Mesodermal cell (in vitro differentiated cells): ENCODE measurements at regions not wholly inside any gene's neighbourhood (a gene's known extent, or its start where the extent isn't known, plus 50 kb on each side); places are given as distances from the start of the nearest gene placed in this dataset.

Experiments used
- H3K27ac ChIP-seq: 2 replicates; pipeline ENCODE4 v1.7.0; 2013; ENCODE audit warnings: mild to moderate bottlenecking, low read depth, low read length, moderate library complexity; ENCODE audit not compliant: severe bottlenecking
- H3K36me3 ChIP-seq: 2 replicates; pipeline ENCODE4 v1.7.1; 2013; ENCODE audit warnings: mild to moderate bottlenecking, low read length, moderate library complexity; ENCODE audit not compliant: control insufficient read depth, insufficient read depth
- H3K4me1 ChIP-seq: one replicate; pipeline ENCODE4 v1.7.1; 2013; ENCODE audit warnings: mild to moderate bottlenecking, low read length; ENCODE audit not compliant: insufficient read depth, control insufficient read depth, poor library complexity, severe bottlenecking
- H3K4me3 ChIP-seq: 2 replicates; pipeline ENCODE4 v1.7.0; 2013; ENCODE audit warnings: low read length, control low read depth, mild to moderate bottlenecking; ENCODE audit not compliant: insufficient read depth, poor library complexity, severe bottlenecking; ENCODE audit errors: extremely low read depth
- H3K9me3 ChIP-seq: 2 replicates; pipeline ENCODE4 v1.7.1; 2013; ENCODE audit warnings: mild to moderate bottlenecking, low read length, moderate library complexity; ENCODE audit not compliant: control insufficient read depth
- WGBS, 2 experiments: methylation state at CpG; one replicate each; pipeline ENCODE4 v1.1.5; 2013; ENCODE audit warnings: missing lambda C conversion rate in 2 of 2; ENCODE audit not compliant: insufficient coverage in 2 of 2; 5-methylcytosine and 5-hydroxymethylcytosine counted together

DNA sequence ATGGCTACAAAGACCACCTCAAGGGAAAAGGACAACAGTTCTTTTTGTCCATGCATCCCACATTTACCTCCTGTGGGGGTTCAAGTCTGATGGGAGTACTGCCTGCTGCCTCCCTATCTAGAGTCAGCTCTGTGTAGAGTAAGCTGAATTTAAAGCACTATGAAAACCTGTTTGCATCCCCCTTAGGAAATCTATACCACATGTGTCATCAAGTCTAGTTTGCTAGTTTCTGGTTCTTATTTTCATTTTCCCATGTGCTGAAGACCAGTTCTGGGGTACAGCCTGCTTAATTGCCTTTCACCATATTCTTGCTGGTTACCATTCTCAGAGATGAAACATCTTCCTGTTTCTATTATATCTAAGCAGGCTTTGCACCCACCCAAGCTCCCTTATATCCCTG, 470.3 kb downstream of the MBD2 start:
- no peaks in the 10 kb centered on the region for H3K9me3 ChIP-seq
- H3K27ac ChIP-seq: no peak overlapping the region
- no peaks in the 10 kb centered on the region for H3K4me1 ChIP-seq
- H3K36me3 ChIP-seq: no peaks in the 10 kb centered on the region
- H3K4me3 ChIP-seq: no peak overlapping the region

DNA sequence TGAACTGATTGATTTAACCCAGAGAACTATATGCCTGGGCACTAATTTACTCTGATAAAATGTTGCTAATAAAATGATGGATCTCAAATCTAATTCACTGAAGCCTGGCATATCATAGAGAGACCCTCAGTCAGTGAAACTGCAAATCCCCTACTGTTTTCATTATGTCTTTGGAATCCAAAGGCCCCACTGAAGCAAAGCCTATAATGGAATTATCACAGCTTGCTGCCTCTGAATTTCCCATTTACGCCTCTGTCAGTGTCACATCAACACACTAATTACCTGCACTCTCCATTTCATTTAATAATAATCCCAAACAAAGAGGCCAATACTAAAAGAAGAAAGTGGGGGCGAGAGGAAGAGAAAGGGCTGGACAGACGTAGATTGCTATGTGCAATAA, 470.9 kb downstream of the MBD2 start:
- Histone ChIP-seq H3K36me3 (no peaks in the 10 kb centered on the region), H3K4me1 (no peaks in the 10 kb centered on the region), H3K27ac (peak overlapping the region; percentile 4), H3K9me3 (no peaks in the 10 kb centered on the region), H3K4me3 (no peak overlapping the region)
- WGBS, 2 experiments: 83 to 100% methylated on average over 1 of the region's 3 CpGs

DNA sequence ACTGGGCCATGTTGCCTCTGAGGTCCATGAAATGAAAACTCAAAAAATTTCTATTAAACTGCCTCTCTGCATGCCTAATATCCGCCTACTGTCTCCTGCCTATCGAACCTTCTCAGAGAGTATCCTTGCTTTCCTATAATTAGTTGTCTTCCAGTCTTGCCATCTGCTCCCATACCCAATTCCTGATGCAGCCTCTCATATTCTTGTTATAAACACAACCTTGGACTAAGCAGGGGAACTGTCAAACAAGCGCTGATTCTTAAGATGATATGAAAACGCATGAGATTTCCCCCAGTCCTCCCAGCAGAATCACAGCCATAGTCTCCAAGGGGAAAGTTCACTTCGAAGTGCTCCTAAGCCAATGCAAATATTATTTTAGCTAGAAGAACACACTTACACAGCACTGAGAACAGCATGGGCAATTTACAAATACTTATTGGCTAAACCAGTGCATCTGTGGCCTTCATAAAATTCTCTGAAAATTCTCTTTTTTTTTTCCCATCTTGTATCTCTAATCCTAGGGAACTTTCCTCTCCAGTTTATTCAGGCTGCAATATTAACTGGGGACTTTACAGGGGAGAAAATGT, 471.6 kb downstream of the MBD2 start:
- WGBS, 2 experiments: 64 to 71% methylated on average over 4 of the region's 5 CpGs
- no peak overlapping the region for H3K4me3 ChIP-seq
- H3K36me3 ChIP-seq: no peaks in the 10 kb centered on the region
- H3K4me1 ChIP-seq: no peaks in the 10 kb centered on the region
- H3K27ac ChIP-seq: no peak overlapping the region
- H3K9me3 ChIP-seq: no peaks in the 10 kb centered on the region

DNA sequence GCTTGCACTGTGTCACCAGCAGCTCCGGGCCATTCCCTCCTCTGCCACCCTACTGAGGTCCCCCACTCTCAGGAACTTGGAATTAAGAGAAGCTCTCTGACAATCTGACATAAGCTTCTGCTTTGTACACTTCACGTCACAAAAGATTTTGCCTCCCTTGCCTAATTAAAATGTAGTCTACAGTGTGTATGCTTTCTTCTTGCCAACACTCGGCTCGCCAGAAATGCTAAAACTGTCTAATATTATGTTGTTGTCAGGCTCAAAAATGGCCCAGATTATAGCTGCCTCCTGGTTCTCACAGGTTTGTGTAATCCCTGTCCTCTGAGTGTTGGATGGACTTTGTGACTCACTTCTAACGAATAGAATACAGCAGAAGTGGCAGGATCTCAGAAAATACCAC, 474.7 kb downstream of the MBD2 start:
- no peaks in the 10 kb centered on the region for H3K4me1 ChIP-seq
- H3K4me3 ChIP-seq: no peak overlapping the region
- no peaks in the 10 kb centered on the region for H3K36me3 ChIP-seq
- H3K27ac ChIP-seq: no peak overlapping the region
- 92 to 100% methylated on average over 3 of the region's 5 CpGs for WGBS, 2 experiments
- no peaks in the 10 kb centered on the region for H3K9me3 ChIP-seq

DNA sequence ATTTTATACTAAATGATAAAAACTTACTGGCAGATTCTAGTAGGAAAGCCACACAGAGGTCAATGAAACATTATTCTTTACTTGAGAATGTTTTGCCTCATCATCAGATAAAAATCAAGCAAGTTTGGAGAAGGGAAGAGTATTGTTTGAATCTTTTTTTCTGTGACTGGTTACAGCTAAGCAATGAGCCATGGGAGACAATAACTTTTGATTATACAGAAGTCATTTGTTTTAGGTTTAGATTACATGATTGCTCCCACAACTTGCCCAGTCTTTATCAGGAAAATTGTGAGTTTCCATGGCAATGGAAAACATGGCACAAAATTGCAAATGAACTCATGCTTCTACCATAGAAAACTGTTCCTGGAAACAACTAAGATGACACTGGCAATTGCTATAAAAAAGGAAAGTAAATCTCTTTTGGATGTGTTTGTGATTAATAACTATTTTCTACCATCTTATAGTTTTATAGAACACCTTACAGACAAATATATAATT, 476.8 kb downstream of the MBD2 start:
- Histone ChIP-seq H3K4me3 (no peak overlapping the region), H3K27ac (no peak overlapping the region), H3K9me3 (no peaks in the 10 kb centered on the region), H3K4me1 (no peaks in the 10 kb centered on the region), H3K36me3 (no peaks in the 10 kb centered on the region)

DNA sequence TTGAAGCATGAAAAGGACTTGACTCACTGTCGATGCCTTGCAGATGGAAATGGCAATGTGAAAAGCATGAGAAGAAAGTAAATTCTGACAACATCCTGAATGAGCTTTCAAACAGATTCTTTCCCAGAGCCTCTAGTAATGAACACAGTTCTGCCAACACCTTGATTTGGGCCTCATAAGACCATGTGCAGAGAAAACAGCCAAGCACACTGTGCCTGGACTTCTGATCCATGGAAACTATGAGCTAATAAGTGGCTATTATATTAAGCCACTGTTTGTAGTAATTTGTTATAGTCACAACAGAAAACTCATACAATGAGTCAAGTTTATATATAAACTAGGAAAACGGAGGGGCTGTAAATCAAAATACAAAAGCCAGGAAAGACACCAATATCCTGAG, 477.3 kb downstream of the MBD2 start:
- Histone ChIP-seq H3K4me3 (no peak overlapping the region), H3K36me3 (no peaks in the 10 kb centered on the region), H3K9me3 (no peaks in the 10 kb centered on the region), H3K27ac (no peak overlapping the region), H3K4me1 (no peaks in the 10 kb centered on the region)
- 83% methylated on average over 1 of the region's 2 CpGs; no CpG with 5 or more reads in 1 of the 2 experiments for WGBS, 2 experiments

DNA sequence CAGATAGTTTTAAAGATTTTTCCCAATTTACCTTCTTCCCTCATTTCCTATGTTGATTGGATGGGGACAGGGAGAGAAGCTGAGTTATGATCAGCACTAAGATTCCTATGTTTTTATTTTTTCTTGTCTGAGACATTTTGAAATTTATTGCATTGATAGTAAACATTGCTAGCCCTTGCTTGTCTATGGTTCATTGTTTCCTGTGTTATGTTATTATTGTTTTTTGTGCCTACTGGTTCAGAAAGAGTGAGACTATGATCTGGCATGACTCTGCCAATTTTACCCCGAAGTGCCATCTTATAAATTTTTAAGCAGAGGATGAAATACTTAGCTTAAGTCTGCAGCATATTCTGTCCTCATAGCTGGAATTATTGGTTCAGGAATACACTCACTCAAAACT, 478.5 kb downstream of the MBD2 start:
- H3K9me3 ChIP-seq: no peaks in the 10 kb centered on the region
- no peak overlapping the region for H3K4me3 ChIP-seq
- H3K36me3 ChIP-seq: no peaks in the 10 kb centered on the region
- 38% methylated on average over 1 of the region's 1 CpG; no CpG with 5 or more reads in 1 of the 2 experiments for WGBS, 2 experiments
- no peak overlapping the region for H3K27ac ChIP-seq
- H3K4me1 ChIP-seq: no peaks in the 10 kb centered on the region

DNA sequence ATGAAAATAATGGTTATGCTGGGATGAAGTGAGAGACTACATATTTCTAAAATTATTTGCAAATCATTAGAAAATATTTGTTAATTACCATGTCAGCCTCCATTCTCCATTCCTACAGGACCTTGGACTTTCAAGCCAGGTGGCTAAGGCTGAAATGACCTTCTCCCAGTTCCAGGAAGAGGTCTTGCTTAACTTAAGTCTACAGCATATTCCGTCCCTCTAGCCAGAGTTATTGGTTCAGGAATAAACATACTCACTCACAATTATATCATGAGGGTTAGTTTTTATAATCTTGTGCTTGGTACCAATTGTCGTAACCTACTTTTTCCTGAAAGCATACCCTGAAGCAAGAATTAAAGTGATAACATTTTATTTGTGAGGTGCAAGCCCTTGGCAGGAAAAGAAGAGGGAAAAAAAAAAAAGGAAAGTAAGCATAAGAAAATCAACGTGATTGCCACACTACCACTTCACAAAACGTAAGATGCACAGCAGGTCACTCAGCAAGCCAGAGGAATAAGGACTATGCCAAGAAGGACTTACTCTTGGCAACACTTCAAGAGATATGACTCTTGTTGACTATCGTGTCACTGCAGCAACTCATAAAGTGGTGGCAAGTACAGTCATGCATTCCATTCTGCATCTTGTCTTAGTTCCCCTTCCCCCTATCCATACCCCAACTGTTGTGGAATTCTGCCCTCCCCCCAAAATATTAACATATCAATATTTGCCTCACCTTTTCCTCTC, 479.1 kb downstream of the MBD2 start:
- WGBS, 2 experiments: 85 to 92% methylated on average over 1 to 2 of the region's 5 CpGs
- Histone ChIP-seq H3K4me1 (no peaks in the 10 kb centered on the region), H3K36me3 (no peaks in the 10 kb centered on the region), H3K9me3 (no peaks in the 10 kb centered on the region), H3K27ac (no peak overlapping the region), H3K4me3 (no peak overlapping the region)

DNA sequence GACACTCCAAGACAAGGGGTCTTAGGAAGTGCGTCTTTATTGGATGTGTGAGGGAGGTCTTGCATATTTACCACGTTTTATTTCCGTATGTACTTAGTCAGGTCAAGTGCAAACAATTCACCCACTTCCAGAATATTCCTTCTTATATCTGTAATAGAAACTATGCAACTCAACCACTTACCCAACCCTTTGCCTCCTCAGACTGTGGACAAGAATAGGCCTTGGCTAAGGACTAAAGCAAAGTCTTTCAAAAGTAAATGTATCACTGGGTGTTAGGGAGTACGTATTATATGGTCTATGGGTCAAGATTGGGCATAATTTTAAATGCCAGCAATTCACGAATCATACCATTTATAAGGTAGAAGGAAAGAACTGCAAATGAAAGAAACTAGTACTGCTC, 484.8 kb downstream of the MBD2 start:
- H3K4me3 ChIP-seq: no peak overlapping the region
- WGBS, 2 experiments: no CpG with 5 or more reads among the region's 5 CpGs
- H3K36me3 ChIP-seq: no peaks in the 10 kb centered on the region
- no peaks in the 10 kb centered on the region for H3K4me1 ChIP-seq
- no peak overlapping the region for H3K27ac ChIP-seq
- no peaks in the 10 kb centered on the region for H3K9me3 ChIP-seq

DNA sequence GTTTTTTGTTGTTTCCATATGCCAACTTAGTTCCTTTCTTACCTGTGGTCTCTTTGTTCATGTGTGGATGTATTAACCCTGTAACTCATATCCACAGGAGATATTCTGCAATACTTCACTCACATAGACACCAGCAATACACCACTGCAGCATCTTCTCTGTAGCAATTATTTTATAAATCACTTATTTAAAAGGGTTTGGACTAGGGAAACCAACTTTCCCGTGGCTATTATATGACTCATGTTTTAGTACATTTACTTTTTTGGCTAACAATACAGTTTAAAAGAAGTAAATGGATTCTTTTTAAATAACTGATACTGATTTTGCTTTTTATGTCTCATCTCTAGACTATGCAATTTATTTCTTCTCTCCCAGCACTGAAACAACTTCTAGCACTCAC, 488.9 kb downstream of the MBD2 start:
- WGBS, 2 experiments: no CpG with 5 or more reads among the region's 1 CpG
- Histone ChIP-seq H3K36me3 (no peaks in the 10 kb centered on the region), H3K9me3 (no peaks in the 10 kb centered on the region), H3K27ac (no peak overlapping the region), H3K4me1 (no peaks in the 10 kb centered on the region), H3K4me3 (no peak overlapping the region)

DNA sequence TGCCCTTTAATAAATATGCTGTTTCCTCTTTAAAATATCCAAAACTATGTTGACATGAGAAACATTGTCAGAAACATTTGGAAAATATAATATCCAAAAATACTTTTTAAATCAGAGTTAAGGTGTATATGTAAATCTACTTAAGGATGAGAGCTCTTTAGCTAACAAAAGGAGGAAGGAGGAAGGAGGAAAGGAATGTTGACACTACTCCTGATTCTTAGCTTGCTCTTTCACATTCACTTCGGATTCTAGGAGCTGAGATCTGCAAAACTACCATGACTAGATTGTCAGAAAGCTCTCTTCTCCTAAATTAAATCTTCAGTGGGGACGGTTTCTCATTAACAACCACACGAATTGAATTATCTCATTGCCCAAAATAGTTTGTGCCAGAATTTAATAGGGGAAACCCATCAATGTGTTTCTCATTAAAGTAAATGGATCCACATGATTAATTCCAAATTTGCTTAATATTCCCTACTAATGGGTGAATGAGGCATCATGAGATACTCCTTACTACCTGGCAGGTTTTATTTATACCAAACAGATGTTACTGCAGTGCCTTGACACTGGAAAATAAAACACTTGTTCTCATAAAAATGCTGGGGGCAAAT, 509.1 kb downstream of the MBD2 start:
- H3K4me1 ChIP-seq: no peaks in the 10 kb centered on the region
- no peaks in the 10 kb centered on the region for H3K36me3 ChIP-seq
- H3K4me3 ChIP-seq: no peak overlapping the region
- H3K27ac ChIP-seq: no peak overlapping the region
- no peaks in the 10 kb centered on the region for H3K9me3 ChIP-seq
- WGBS, 2 experiments: 13% methylated on average over 1 of the region's 3 CpGs; no CpG with 5 or more reads in 1 of the 2 experiments
